ENCODE measurements at regions not wholly inside any gene's neighbourhood (a gene's known extent, or its start where the extent isn't known, plus 50 kb on each side); places are given as distances from the start of the nearest gene placed in this dataset.

DNA sequence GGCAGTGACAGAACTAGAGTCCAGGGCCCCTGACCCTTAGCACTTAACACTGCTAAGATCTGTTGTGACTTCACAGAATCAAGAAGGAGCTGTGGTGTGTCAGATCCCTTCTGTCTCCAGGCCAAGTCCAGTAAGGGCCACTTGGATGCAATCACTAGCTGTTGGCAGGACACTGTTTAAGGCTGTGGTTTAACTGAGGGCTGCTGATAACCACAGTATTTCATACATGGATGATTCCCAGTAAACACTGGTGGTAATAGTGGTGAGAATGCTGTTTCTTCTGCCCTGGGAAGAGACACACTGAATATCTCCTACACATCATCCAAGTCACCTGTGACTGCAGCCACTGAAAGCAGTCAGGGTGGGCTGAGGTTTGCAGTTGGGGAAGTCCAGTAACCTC is 77.7 kb upstream of the FBXO11 start (continued):
- TF ChIP-seq, protein P1, sequence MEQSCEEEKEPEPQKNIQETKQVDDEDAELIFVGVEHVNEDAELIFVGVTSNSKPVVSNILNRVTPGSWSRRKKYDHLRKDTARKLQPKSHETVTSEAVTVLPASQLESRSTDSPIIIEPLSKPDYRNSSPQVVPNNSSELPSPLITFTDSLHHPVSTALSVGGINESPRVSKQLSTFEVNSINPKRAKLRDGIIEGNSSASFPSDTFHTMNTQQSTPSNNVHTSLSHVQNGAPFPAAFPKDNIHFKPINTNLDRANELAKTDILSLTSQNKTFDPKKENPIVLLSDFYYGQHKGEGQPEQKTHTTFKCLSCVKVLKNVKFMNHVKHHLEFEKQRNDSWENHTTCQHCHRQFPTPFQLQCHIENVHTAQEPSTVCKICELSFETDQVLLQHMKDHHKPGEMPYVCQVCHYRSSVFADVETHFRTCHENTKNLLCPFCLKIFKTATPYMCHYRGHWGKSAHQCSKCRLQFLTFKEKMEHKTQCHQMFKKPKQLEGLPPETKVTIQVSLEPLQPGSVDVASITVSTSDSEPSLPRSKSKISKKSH (CRISPR knock-in tag; IDR thresholded peaks at IDR 0.05): no peak
- TF ChIP-seq NONO (IDR thresholded peaks at IDR 0.05; ENCODE audit: low read depth in 2 of 2, low read length in 1 of 2): no peak
- no peak for TF ChIP-seq ZKSCAN1 (IDR thresholded peaks at IDR 0.05; ENCODE audit: low read depth, low read length)
- TF ChIP-seq SMAD1 (IDR thresholded peaks at IDR 0.05; ENCODE audit: low read depth, low read length, partially characterized antibody): no peak
- no peak for TF ChIP-seq ETV5 (CRISPR knock-in tag; IDR thresholded peaks at IDR 0.05; ENCODE audit: low read depth)
- TF ChIP-seq CSDE1 (IDR thresholded peaks at IDR 0.05): no peak
- TF ChIP-seq EP400 (IDR thresholded peaks at IDR 0.05): no peak
- 0 out of 2 replicates have a peak, but pooled peaks have one; percentile 52 for TF ChIP-seq ZBTB17 (CRISPR knock-in tag; IDR thresholded peaks at IDR 0.05)
- no peak for TF ChIP-seq ZNF134 (CRISPR knock-in tag; conservative IDR thresholded peaks at IDR 0.05)
- no peak for TF ChIP-seq PHB (CRISPR knock-in tag; IDR thresholded peaks at IDR 0.05)
- no peak for TF ChIP-seq CBX2 (IDR thresholded peaks at IDR 0.05; ENCODE audit: insufficient read depth, low read length, poor library complexity, severe bottlenecking)
- no peak for TF ChIP-seq E2F3 (CRISPR knock-in tag; IDR thresholded peaks at IDR 0.05)
- TF ChIP-seq, protein P2, sequence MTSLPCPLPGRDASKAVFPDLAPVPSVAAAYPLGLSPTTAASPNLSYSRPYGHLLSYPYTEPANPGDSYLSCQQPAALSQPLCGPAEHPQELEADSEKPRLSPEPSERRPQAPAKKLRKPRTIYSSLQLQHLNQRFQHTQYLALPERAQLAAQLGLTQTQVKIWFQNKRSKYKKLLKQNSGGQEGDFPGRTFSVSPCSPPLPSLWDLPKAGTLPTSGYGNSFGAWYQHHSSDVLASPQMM (CRISPR knock-in tag; IDR thresholded peaks at IDR 0.05): no peak
- no peak for TF ChIP-seq CEBPG (CRISPR knock-in tag; IDR thresholded peaks at IDR 0.05)
- no peak for TF ChIP-seq CEBPG (tag; conservative IDR thresholded peaks at IDR 0.05 in 1 of 2, IDR thresholded peaks at IDR 0.05 in 1 of 2)
- peak; percentile 80; the same call in 1 of the 2 replicates for TF ChIP-seq KLF16 (IDR thresholded peaks at IDR 0.05)
- TF ChIP-seq PRMT5 (CRISPR knock-in tag; IDR thresholded peaks at IDR 0.05): no peak
- TF ChIP-seq, protein P3, sequence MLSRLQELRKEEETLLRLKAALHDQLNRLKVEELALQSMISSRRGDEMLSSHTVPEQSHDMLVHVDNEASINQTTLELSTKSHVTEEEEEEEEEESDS (CRISPR knock-in tag; IDR thresholded peaks at IDR 0.05): no peak
- TF ChIP-seq, protein P4, sequence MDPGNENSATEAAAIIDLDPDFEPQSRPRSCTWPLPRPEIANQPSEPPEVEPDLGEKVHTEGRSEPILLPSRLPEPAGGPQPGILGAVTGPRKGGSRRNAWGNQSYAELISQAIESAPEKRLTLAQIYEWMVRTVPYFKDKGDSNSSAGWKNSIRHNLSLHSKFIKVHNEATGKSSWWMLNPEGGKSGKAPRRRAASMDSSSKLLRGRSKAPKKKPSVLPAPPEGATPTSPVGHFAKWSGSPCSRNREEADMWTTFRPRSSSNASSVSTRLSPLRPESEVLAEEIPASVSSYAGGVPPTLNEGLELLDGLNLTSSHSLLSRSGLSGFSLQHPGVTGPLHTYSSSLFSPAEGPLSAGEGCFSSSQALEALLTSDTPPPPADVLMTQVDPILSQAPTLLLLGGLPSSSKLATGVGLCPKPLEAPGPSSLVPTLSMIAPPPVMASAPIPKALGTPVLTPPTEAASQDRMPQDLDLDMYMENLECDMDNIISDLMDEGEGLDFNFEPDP (CRISPR knock-in tag; IDR thresholded peaks at IDR 0.05): no peak
- TF ChIP-seq DNMT1 (IDR thresholded peaks at IDR 0.05): no peak
- TF ChIP-seq TEAD1 (CRISPR knock-in tag; IDR thresholded peaks at IDR 0.05): 0 out of 4 replicates have a peak, but pooled peaks of 1 of the 2 experiments have one; percentile 18
- 0 out of 2 replicates have a peak, but pooled peaks have one; percentile 22 for TF ChIP-seq ZNF589 (CRISPR knock-in tag; IDR thresholded peaks at IDR 0.05; ENCODE audit: low read depth)
- no peak for TF ChIP-seq ZNF408 (CRISPR knock-in tag; IDR thresholded peaks at IDR 0.05; ENCODE audit: low read depth)
- TF ChIP-seq ZNF140 (CRISPR knock-in tag; IDR thresholded peaks at IDR 0.05): no peak
- TF ChIP-seq CTBP1 (IDR thresholded peaks at IDR 0.05; ENCODE audit: borderline replicate concordance): peak; percentile 86
- no peak for TF ChIP-seq ZNF12 (CRISPR knock-in tag; IDR thresholded peaks at IDR 0.05)
- peak; percentile 90 for TF ChIP-seq TEAD4 (IDR thresholded peaks at IDR 0.05; ENCODE audit: low read length)
- no peak for TF ChIP-seq TEAD4 (CRISPR knock-in tag; IDR thresholded peaks at IDR 0.05; ENCODE audit: borderline replicate concordance)

Measured in K562 (cell line).